H1 (cell line): ENCODE measurements at regions not wholly inside any gene's neighbourhood (a gene's known extent, or its start where the extent isn't known, plus 50 kb on each side); places are given as distances from the start of the nearest gene placed in this dataset.

ENCODE experiments used
- CTCF ChIA-PET: fragments of 300-600 bp; sonication (Branson Sonifier 250); formaldehyde crosslinking; loops from one replicate; lab custom pipeline; 2021; ENCODE audit not compliant: partially characterized antibody; lab: Charles Lee
- POLR2A ChIA-PET: fragments of 300-600 bp; sonication (Branson Sonifier 250); formaldehyde crosslinking; loops from one replicate; lab custom pipeline; 2021; ENCODE audit warnings: inconsistent platforms; ENCODE audit not compliant: partially characterized antibody; lab: Charles Lee
- DNase-seq, 2 experiments: peaks; one replicate each; pipeline versions ENCODE4 v3.0.0 to v3.0.0-alpha.2; 2010 to 2022; ENCODE audit warnings: low spot score in 2 of 2, low read depth in 1 of 2, mixed read lengths in 1 of 2
- FAIRE-seq: peaks from 2 replicates; lab custom pipeline; 2011; peaks lifted over from hg19 to GRCh38; lab: Jason Lieb, UNC
- H2AFZ ChIP-seq: 2 replicates; pipeline ENCODE4 v1.8.1; 2012; ENCODE audit warnings: low read length, inconsistent platforms
- H2AK5ac ChIP-seq: 2 replicates; pipeline ENCODE4 v1.6.1; 2013; ENCODE audit warnings: low read depth, low read length
- H2BK120ac ChIP-seq: replicated peaks from 2 replicates; pipeline ENCODE3; 2013; ENCODE audit warnings: low read depth, low read length, inconsistent platforms
- H2BK12ac ChIP-seq: 2 replicates; pipeline ENCODE4 v1.6.1; 2013; ENCODE audit warnings: low read depth, low read length
- H2BK15ac ChIP-seq: 2 replicates; pipeline ENCODE4 v1.6.1; 2013; ENCODE audit warnings: low read length
- H2BK20ac ChIP-seq: 2 replicates; pipeline ENCODE4 v1.6.1; 2013; ENCODE audit warnings: low read length
- H2BK5ac ChIP-seq: 2 replicates; pipeline ENCODE4 v1.6.1; 2013; ENCODE audit warnings: low read depth, low read length
- H3K14ac ChIP-seq: 2 replicates; pipeline ENCODE4 v1.6.1; 2013; ENCODE audit warnings: inconsistent platforms; ENCODE audit not compliant: insufficient read length
- H3K18ac ChIP-seq: 2 replicates; pipeline ENCODE4 v1.6.1; 2013; ENCODE audit warnings: low read length; ENCODE audit errors: extremely low read depth
- H3K23ac ChIP-seq: 2 replicates; pipeline ENCODE4 v1.6.1; 2013; ENCODE audit warnings: inconsistent platforms; ENCODE audit not compliant: insufficient read length
- H3K23me2 ChIP-seq: 2 replicates; pipeline ENCODE4 v1.6.1; 2013; ENCODE audit warnings: low read depth, low read length
- H3K27ac ChIP-seq: 2 replicates; pipeline ENCODE4 v1.6.1; 2011; ENCODE audit warnings: low read depth, low read length, inconsistent platforms
- H3K27me3 ChIP-seq, 4 experiments: replicated peaks in 1 of 4; 1 replicate in 1 of 4; 2 replicates in 3 of 4; pipeline versions ENCODE4 v1.6.1 to v1.8.1; 2011 to 2013; ENCODE audit warnings: low read length in 3 of 4, mild to moderate bottlenecking in 3 of 4, inconsistent platforms in 2 of 4, mixed read lengths in 2 of 4, moderate library complexity in 1 of 4; ENCODE audit not compliant: control insufficient read depth in 3 of 4, insufficient read depth in 3 of 4; ENCODE audit errors: extremely low read depth in 1 of 4
- H3K36me3 ChIP-seq, 4 experiments: 2 replicates each; pipeline versions ENCODE4 v1.6.1 to v1.8.1; 2011 to 2013; ENCODE audit warnings: mild to moderate bottlenecking in 4 of 4, low read length in 3 of 4, moderate library complexity in 2 of 4, control low read depth in 1 of 4, inconsistent platforms in 1 of 4; ENCODE audit not compliant: insufficient read depth in 4 of 4, control insufficient read depth in 2 of 4
- H3K4ac ChIP-seq: replicated peaks from 2 replicates; pipeline ENCODE3; 2013; ENCODE audit warnings: low read length, low read depth, mixed read lengths, inconsistent platforms; ENCODE audit not compliant: insufficient read length
- H3K4me1 ChIP-seq, 4 experiments: replicated peaks in 1 of 4; 1 replicate in 1 of 4; 2 replicates in 3 of 4; pipeline versions ENCODE4 v1.6.1 to v1.8.1; 2011 to 2013; ENCODE audit warnings: low read length in 3 of 4, inconsistent platforms in 2 of 4, mixed read lengths in 1 of 4; ENCODE audit not compliant: insufficient read depth in 4 of 4, control insufficient read depth in 3 of 4
- H3K4me2 ChIP-seq, 2 experiments: 2 replicates each; pipeline versions ENCODE4 v1.6.1 to v1.8.1; 2011 to 2013; ENCODE audit warnings: low read depth in 2 of 2, low read length in 2 of 2, control low read depth in 1 of 2, inconsistent platforms in 1 of 2, mild to moderate bottlenecking in 1 of 2; ENCODE audit not compliant: insufficient read depth in 1 of 2
- H3K4me3 ChIP-seq, 4 experiments: fragments of 200-600, 300-600 bp in 1 of 4; sonication (generic), shearing (Covaris generic), sonication (Bioruptor Twin) in 1 of 4; 2 replicates each; pipeline versions ENCODE4 v1.5.1 to v1.8.1; 2011 to 2016; ENCODE audit warnings: low read length in 4 of 4, low read depth in 3 of 4, control low read depth in 2 of 4, inconsistent platforms in 2 of 4, mild to moderate bottlenecking in 2 of 4, mixed read lengths in 1 of 4, moderate library complexity in 1 of 4; ENCODE audit not compliant: insufficient read depth in 2 of 4; ENCODE audit errors: extremely low read depth in 1 of 4
- H3K56ac ChIP-seq: replicated peaks from 2 replicates; pipeline ENCODE3; 2013; ENCODE audit warnings: low read depth, mild to moderate bottlenecking, mixed read lengths, low read length, inconsistent platforms; ENCODE audit not compliant: insufficient read length
- H3K79me1 ChIP-seq: 2 replicates; pipeline ENCODE4 v1.6.1; 2013; ENCODE audit warnings: low read depth, low read length, control low read depth
- H3K79me2 ChIP-seq, 2 experiments: 2 replicates each; pipeline versions ENCODE4 v1.6.1 to v1.8.1; 2012 to 2013; ENCODE audit warnings: low read length in 2 of 2, mild to moderate bottlenecking in 2 of 2, inconsistent platforms in 1 of 2; ENCODE audit not compliant: insufficient read depth in 2 of 2, control insufficient read depth in 1 of 2
- H3K9ac ChIP-seq, 4 experiments: replicated peaks in 1 of 4; 1 replicate in 1 of 4; 2 replicates in 3 of 4; pipeline versions ENCODE4 v1.6.1 to v1.8.1; 2011 to 2013; ENCODE audit warnings: low read depth in 3 of 4, low read length in 3 of 4, control low read depth in 2 of 4, mild to moderate bottlenecking in 2 of 4, moderate library complexity in 2 of 4, inconsistent platforms in 1 of 4; ENCODE audit errors: extremely low read depth in 1 of 4
- H3K9me3 ChIP-seq, 2 experiments: 2 replicates each; pipeline versions ENCODE4 v1.6.1 to v1.8.1; 2012 to 2013; ENCODE audit warnings: mild to moderate bottlenecking in 2 of 2, moderate library complexity in 2 of 2, control low read depth in 1 of 2, inconsistent platforms in 1 of 2, low read depth in 1 of 2, low read length in 1 of 2, mixed read lengths in 1 of 2; ENCODE audit not compliant: insufficient read depth in 2 of 2
- H4K20me1 ChIP-seq, 2 experiments: replicated peaks in 1 of 2; 2 replicates each; pipeline versions ENCODE3 to v1.8.1; 2011 to 2013; ENCODE audit warnings: inconsistent platforms in 2 of 2, low read length in 2 of 2, mild to moderate bottlenecking in 1 of 2; ENCODE audit not compliant: insufficient read depth in 2 of 2, control insufficient read depth in 1 of 2
- H4K5ac ChIP-seq: 2 replicates; pipeline ENCODE4 v1.6.1; 2013; ENCODE audit warnings: low read length, low read depth, mixed read lengths, inconsistent platforms; ENCODE audit not compliant: insufficient read length
- H4K8ac ChIP-seq: 2 replicates; pipeline ENCODE4 v1.8.0; 2013; ENCODE audit warnings: mild to moderate bottlenecking, moderate library complexity, low read length, inconsistent platforms; ENCODE audit not compliant: insufficient read depth; ENCODE audit errors: extremely low read depth
- H4K91ac ChIP-seq: replicated peaks from 2 replicates; pipeline ENCODE3; 2013; ENCODE audit warnings: low read length, mixed read lengths, inconsistent platforms; ENCODE audit not compliant: insufficient read length
- ASH2L ChIP-seq: fragments of 200-600, 300-600 bp; sonication (generic); IDR thresholded peaks from one replicate; pipeline ENCODE4 v1.7.1; 2017; ENCODE audit warnings: low read length
- ATF2 ChIP-seq: IDR thresholded peaks from 2 replicates; pipeline ENCODE4 v1.6.1; 2012; ENCODE audit warnings: low read length, inconsistent platforms
- EP300 ChIP-seq, 2 experiments: IDR thresholded peaks; 1 replicate in 1 of 2; 2 replicates in 1 of 2; pipeline ENCODE4 v1.6.1; 2011 to 2012; ENCODE audit warnings: low read depth in 2 of 2, low read length in 2 of 2, mild to moderate bottlenecking in 2 of 2, borderline replicate concordance in 1 of 2, inconsistent platforms in 1 of 2, moderate library complexity in 1 of 2
- FOSL1 ChIP-seq: IDR thresholded peaks from 2 replicates; pipeline ENCODE4 v1.6.1; 2011; ENCODE audit warnings: mild to moderate bottlenecking, low read depth, low read length, moderate library complexity; ENCODE audit not compliant: insufficient read depth
- POLR2AphosphoS5 ChIP-seq: IDR thresholded peaks from 2 replicates; pipeline ENCODE4 v1.6.1; 2011; ENCODE audit warnings: low read depth, low read length
- WGBS, 2 experiments: shearing (Covaris generic) in 1 of 2; methylation state at CpG; one replicate each; pipeline versions ENCODE4 v1.1.6 to v1.1.7; 2013 to 2015; ENCODE audit warnings: low lambda C conversion rate in 2 of 2, mixed read lengths in 2 of 2, inconsistent platforms in 1 of 2, low coverage in 1 of 2, missing lambda C conversion rate in 1 of 2; ENCODE audit not compliant: insufficient replicate concordance in 2 of 2, insufficient coverage in 1 of 2, insufficient read length in 1 of 2; ENCODE audit errors: extremely low coverage in 1 of 2, missing lambda C conversion rate in 1 of 2; 5-methylcytosine and 5-hydroxymethylcytosine counted together

GRCh38 chr2:12661489-12661888 is 55.2 kb upstream of the TRIB2 start:
- Histone ChIP-seq H2BK20ac (no peak overlapping the region), H2BK120ac (no peak overlapping the region), H3K56ac (no peak overlapping the region), H3K9me3 (peaks cover 4 to 5% of the 10 kb centered on the region in 2 experiments; a peak in 3 of 4 replicates), H2BK12ac (no peak overlapping the region), H2AK5ac (no peak overlapping the region), H3K23ac (no peak overlapping the region), H3K4me1 (no peaks in the 10 kb centered on the region), H3K14ac (no peak overlapping the region), H2BK5ac (no peak overlapping the region), H3K4ac (no peak overlapping the region), H3K18ac (no peak overlapping the region), H4K8ac (no peak overlapping the region), H3K23me2 (no peaks in the 10 kb centered on the region), H3K9ac (no peak overlapping the region), H3K79me1 (no peaks in the 10 kb centered on the region), H2AFZ (no peak overlapping the region), H4K91ac (no peak overlapping the region), H3K27me3 (peaks cover 0 to 1% (median 0%) of the 10 kb centered on the region in 4 experiments; a peak in 1 of 7 replicates), H4K5ac (no peak overlapping the region), H2BK15ac (no peak overlapping the region), H3K79me2 (no peaks in the 10 kb centered on the region), H4K20me1 (no peaks in the 10 kb centered on the region), H3K36me3 (no peaks in the 10 kb centered on the region), H3K27ac (no peak overlapping the region), H3K4me3 (no peak overlapping the region), H3K4me2 (no peak overlapping the region)
- TF ChIP-seq ATF2 (no peak), FOSL1 (no peak), ASH2L (no peak), EP300 (IDR thresholded peaks at IDR 0.05; ENCODE audit: borderline replicate concordance in 1 of 2, low read depth in 2 of 2, low read length in 2 of 2) (no peak), POLR2AphosphoS5 (no peak)
- ChIA-PET CTCF (no interaction called here), POLR2A (no interaction called here)
- FAIRE-seq (no peak), DNase-seq (no peak)
- 89% methylated on average over 1 of the region's 1 CpG; no CpG with 5 or more reads in 1 of the 2 experiments for WGBS, 2 experiments
